ENCODE measurements at regions not wholly inside any gene's neighbourhood (a gene's known extent, or its start where the extent isn't known, plus 50 kb on each side); places are given as distances from the start of the nearest gene placed in this dataset.

- H3K9ac ChIP-seq (ENCODE audit: low read length) = no peak overlapping the region
- ATAC-seq (no peak), DNase-seq (no peak)
- TF ChIP-seq EZH2phosphoT487 (IDR thresholded peaks at IDR 0.05; ENCODE audit: borderline replicate concordance, low read length) = no peak
- TF ChIP-seq EZH2 (IDR thresholded peaks at IDR 0.05; ENCODE audit: low read length, unreplicated experiment) = no peak
- TF ChIP-seq CTCF (conservative IDR thresholded peaks at IDR 0.05; ENCODE audit: low read depth, low read length) = no peak
- CTCF ChIA-PET = no interaction called here
- no peaks in the 10 kb centered on the region for H3K79me2 ChIP-seq (ENCODE audit: low read length)
- H3K27ac ChIP-seq (ENCODE audit: low read length) = no peak overlapping the region
- H3K9me3 ChIP-seq (ENCODE audit: low read length) = no peaks in the 10 kb centered on the region
- H3K27me3 ChIP-seq (ENCODE audit: low read length) = no peaks in the 10 kb centered on the region
- POLR2A ChIA-PET (ENCODE audit: unreplicated experiment) = no interaction called here
- H3K9me2 ChIP-seq (replicated peaks; ENCODE audit: low read length) = no peaks in the 10 kb centered on the region
- no TSS peak for BruUV-seq (replicated peaks)
- intact Hi-C loops (cut with micrococcal nuclease) = no loop called here
- no peaks in the 10 kb centered on the region for H3F3A ChIP-seq (ENCODE audit: low read length, unreplicated experiment)
- H4K20me1 ChIP-seq (ENCODE audit: low read length) = no peaks in the 10 kb centered on the region
- no peaks in the 10 kb centered on the region for H3K36me3 ChIP-seq (ENCODE audit: low read depth, low read length)
- no peak overlapping the region for H3K4me2 ChIP-seq (ENCODE audit: low read length)
- no peak overlapping the region for H3K4me3 ChIP-seq (ENCODE audit: low read length)
- no peak overlapping the region for H2AFZ ChIP-seq (ENCODE audit: low read length)
- no peaks in the 10 kb centered on the region for H3K4me1 ChIP-seq (ENCODE audit: insufficient read depth, low read length)
Measured at GRCh38 chr10:2543974-2544373, 523.4 kb upstream of the PFKP start.

DNA sequence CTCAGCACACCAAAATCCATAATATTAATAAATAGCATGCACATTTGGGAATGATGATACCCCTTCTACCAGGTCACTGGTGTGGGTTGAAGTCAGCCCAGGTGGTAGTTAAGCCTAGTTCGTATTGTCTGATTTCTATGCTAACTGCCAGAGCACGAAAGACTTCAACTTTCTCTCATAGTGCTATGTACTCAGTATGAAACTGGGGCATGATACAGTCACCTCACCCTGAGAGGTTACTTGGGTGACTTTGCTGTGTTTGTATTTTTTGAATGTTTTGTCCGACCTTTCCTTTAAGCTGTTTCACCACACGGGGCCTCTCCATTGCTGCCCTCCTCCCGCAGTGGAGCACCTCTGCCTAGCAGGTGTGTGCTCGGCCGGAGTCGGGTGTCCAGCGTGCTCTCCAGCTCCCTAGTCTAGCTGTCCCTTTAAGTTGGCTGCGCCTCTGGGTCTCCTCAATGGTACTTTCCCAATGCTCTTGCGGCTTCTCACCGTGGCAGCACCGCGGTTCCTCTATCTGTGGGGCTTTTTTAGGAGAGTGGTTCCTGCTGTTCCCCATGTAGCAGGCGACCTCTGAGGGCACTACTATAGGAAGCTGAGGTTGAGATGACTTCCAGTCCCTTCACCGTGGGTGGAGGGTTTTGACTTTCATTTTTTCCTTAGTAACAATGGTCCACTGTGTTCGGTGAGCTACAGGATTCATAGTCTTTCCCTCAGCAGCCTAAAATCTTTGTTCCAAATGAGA is 524.0 kb upstream of the PFKP start:
- no peak for DNase-seq
- H2AFZ ChIP-seq (ENCODE audit: low read length) = no peak overlapping the region
- H3K9ac ChIP-seq (ENCODE audit: low read length) = no peak overlapping the region
- no peak overlapping the region for H3K4me2 ChIP-seq (ENCODE audit: low read length)
- no peak overlapping the region for H3K4me3 ChIP-seq (ENCODE audit: low read length)
- CTCF ChIA-PET = no interaction called here
- no peaks in the 10 kb centered on the region for H3K27me3 ChIP-seq (ENCODE audit: low read length)
- ATAC-seq = no peak
- TF ChIP-seq CTCF (conservative IDR thresholded peaks at IDR 0.05; ENCODE audit: low read depth, low read length) = no peak
- TF ChIP-seq EZH2phosphoT487 (IDR thresholded peaks at IDR 0.05; ENCODE audit: borderline replicate concordance, low read length) = no peak
- TF ChIP-seq EZH2 (IDR thresholded peaks at IDR 0.05; ENCODE audit: low read length, unreplicated experiment) = no peak
- no peaks in the 10 kb centered on the region for H3K9me2 ChIP-seq (replicated peaks; ENCODE audit: low read length)
- no peaks in the 10 kb centered on the region for H3F3A ChIP-seq (ENCODE audit: low read length, unreplicated experiment)
- no peak overlapping the region for H3K27ac ChIP-seq (ENCODE audit: low read length)
- H4K20me1 ChIP-seq (ENCODE audit: low read length) = no peaks in the 10 kb centered on the region
- no peaks in the 10 kb centered on the region for H3K9me3 ChIP-seq (ENCODE audit: low read length)
- H3K36me3 ChIP-seq (ENCODE audit: low read depth, low read length) = no peaks in the 10 kb centered on the region
- H3K79me2 ChIP-seq (ENCODE audit: low read length) = no peaks in the 10 kb centered on the region
- intact Hi-C loops (cut with micrococcal nuclease) = no loop called here
- no TSS peak for BruUV-seq (replicated peaks)
- no peaks in the 10 kb centered on the region for H3K4me1 ChIP-seq (ENCODE audit: insufficient read depth, low read length)
- POLR2A ChIA-PET (ENCODE audit: unreplicated experiment) = no interaction called here

DNA sequence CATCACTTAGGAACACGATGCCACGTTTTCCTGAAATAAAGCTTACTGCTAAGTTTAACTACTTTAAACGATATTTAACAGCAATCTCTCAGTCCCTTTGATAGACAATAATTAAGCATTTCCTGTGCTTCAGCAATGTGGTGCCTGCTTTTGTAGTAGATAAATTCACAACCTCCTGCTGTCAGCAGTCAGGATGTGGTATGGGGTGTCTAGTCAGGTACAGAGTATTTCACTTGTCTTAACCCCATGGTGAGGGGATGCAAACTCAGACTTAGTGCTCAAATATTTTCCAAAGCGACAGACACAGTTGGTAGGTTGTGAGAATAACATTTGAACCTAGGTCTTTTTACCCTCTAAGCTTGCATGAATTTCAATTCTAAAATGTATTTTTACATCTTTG is 526.2 kb upstream of the PFKP start:
- H3K27me3 ChIP-seq (ENCODE audit: low read length) = no peaks in the 10 kb centered on the region
- no peak for ATAC-seq
- no peak for TF ChIP-seq CTCF (conservative IDR thresholded peaks at IDR 0.05; ENCODE audit: low read depth, low read length)
- TF ChIP-seq EZH2phosphoT487 (IDR thresholded peaks at IDR 0.05; ENCODE audit: borderline replicate concordance, low read length) = no peak
- no peak for TF ChIP-seq EZH2 (IDR thresholded peaks at IDR 0.05; ENCODE audit: low read length, unreplicated experiment)
- DNase-seq = no peak
- ChIA-PET CTCF (no interaction called here), POLR2A (ENCODE audit: unreplicated experiment) (no interaction called here)
- H3K9me3 ChIP-seq (ENCODE audit: low read length) = no peaks in the 10 kb centered on the region
- H3K27ac ChIP-seq (ENCODE audit: low read length) = no peak overlapping the region
- H3K4me1 ChIP-seq (ENCODE audit: insufficient read depth, low read length) = no peaks in the 10 kb centered on the region
- no peak overlapping the region for H3K4me2 ChIP-seq (ENCODE audit: low read length)
- H3F3A ChIP-seq (ENCODE audit: low read length, unreplicated experiment) = no peaks in the 10 kb centered on the region
- no peak overlapping the region for H3K4me3 ChIP-seq (ENCODE audit: low read length)
- no peaks in the 10 kb centered on the region for H4K20me1 ChIP-seq (ENCODE audit: low read length)
- H3K9me2 ChIP-seq (replicated peaks; ENCODE audit: low read length) = no peaks in the 10 kb centered on the region
- no peaks in the 10 kb centered on the region for H3K79me2 ChIP-seq (ENCODE audit: low read length)
- BruUV-seq (replicated peaks) = no TSS peak
- H2AFZ ChIP-seq (ENCODE audit: low read length) = no peak overlapping the region
- no peak overlapping the region for H3K9ac ChIP-seq (ENCODE audit: low read length)
- intact Hi-C loops (cut with micrococcal nuclease) = no loop called here
- H3K36me3 ChIP-seq (ENCODE audit: low read depth, low read length) = no peaks in the 10 kb centered on the region

Measured in PC-3 (cell line).